CD8-positive, alpha-beta memory T cell (primary cell): ENCODE measurements at regions not wholly inside any gene's neighbourhood (a gene's known extent, or its start where the extent isn't known, plus 50 kb on each side); places are given as distances from the start of the nearest gene placed in this dataset.

Experiments used
- CTCF ChIA-PET: fragments of 350-600 bp; sonication (Branson Sonifier 250); formaldehyde crosslinking; loops from one replicate; lab custom pipeline; 2021; ENCODE audit warnings: antibody characterized with exemption; lab: Charles Lee
- POLR2A ChIA-PET: fragments of 350-600 bp; sonication (Branson Sonifier 250); formaldehyde crosslinking; loops from one replicate; lab custom pipeline; 2021; ENCODE audit warnings: antibody characterized with exemption; lab: Charles Lee
- DNase-seq, 5 donors: peaks; one replicate each; pipeline versions ENCODE4 v3.0.0 to v3.0.0-alpha.2; 2020 to 2022; ENCODE audit warnings: mixed read lengths in 1 of 5
- H3K27ac ChIP-seq: one replicate; pipeline ENCODE4 v1.7.0; 2013; ENCODE audit warnings: low read depth, mild to moderate bottlenecking, low read length, moderate library complexity
- H3K27me3 ChIP-seq: 2 replicates; pipeline ENCODE4 v1.7.0; 2013; ENCODE audit warnings: low read length, mild to moderate bottlenecking; ENCODE audit not compliant: insufficient read depth, poor library complexity, severe bottlenecking
- H3K36me3 ChIP-seq: 2 replicates; pipeline ENCODE4 v1.7.0; 2013; ENCODE audit warnings: mild to moderate bottlenecking, low read length, moderate library complexity; ENCODE audit not compliant: insufficient read depth
- H3K4me1 ChIP-seq: 2 replicates; pipeline ENCODE4 v1.7.0; 2013; ENCODE audit warnings: mild to moderate bottlenecking, low read length, moderate library complexity; ENCODE audit not compliant: insufficient read depth
- H3K4me3 ChIP-seq: 2 replicates; pipeline ENCODE4 v1.7.0; 2013; ENCODE audit warnings: mild to moderate bottlenecking, low read length
- H3K9me3 ChIP-seq: 2 replicates; pipeline ENCODE4 v1.7.0; 2013; ENCODE audit warnings: mild to moderate bottlenecking, low read length
- H3K27ac Mint-ChIP-seq, 8 donors: one replicate each; pipeline ENCODE4 v1.8.0; 2020 to 2021; ENCODE audit warnings: mixed read lengths in 8 of 8, mild to moderate bottlenecking in 6 of 8, inconsistent platforms in 3 of 8, moderate library complexity in 3 of 8
- H3K27me3 Mint-ChIP-seq, 2 donors: one replicate each; pipeline ENCODE4 v1.8.0; 2020 to 2021; ENCODE audit warnings: mixed read lengths in 2 of 2, mild to moderate bottlenecking in 1 of 2, moderate library complexity in 1 of 2
- H3K36me3 Mint-ChIP-seq, 3 donors: one replicate each; pipeline ENCODE4 v1.8.0; 2020 to 2021; ENCODE audit warnings: mixed read lengths in 3 of 3, inconsistent platforms in 1 of 3, mild to moderate bottlenecking in 1 of 3
- H3K4me1 Mint-ChIP-seq, 3 donors: one replicate each; pipeline ENCODE4 v1.8.0; 2020 to 2021; ENCODE audit warnings: mixed read lengths in 3 of 3, inconsistent platforms in 1 of 3, mild to moderate bottlenecking in 1 of 3
- H3K4me3 Mint-ChIP-seq, 7 donors: one replicate each; pipeline ENCODE4 v1.8.0; 2020 to 2021; ENCODE audit warnings: mixed read lengths in 7 of 7, mild to moderate bottlenecking in 6 of 7, moderate library complexity in 4 of 7, inconsistent platforms in 2 of 7
- H3K9me3 Mint-ChIP-seq, 5 donors: one replicate each; pipeline ENCODE4 v1.8.0; 2020 to 2022; ENCODE audit warnings: mixed read lengths in 5 of 5, mild to moderate bottlenecking in 3 of 5, moderate library complexity in 2 of 5, inconsistent platforms in 1 of 5

DNA sequence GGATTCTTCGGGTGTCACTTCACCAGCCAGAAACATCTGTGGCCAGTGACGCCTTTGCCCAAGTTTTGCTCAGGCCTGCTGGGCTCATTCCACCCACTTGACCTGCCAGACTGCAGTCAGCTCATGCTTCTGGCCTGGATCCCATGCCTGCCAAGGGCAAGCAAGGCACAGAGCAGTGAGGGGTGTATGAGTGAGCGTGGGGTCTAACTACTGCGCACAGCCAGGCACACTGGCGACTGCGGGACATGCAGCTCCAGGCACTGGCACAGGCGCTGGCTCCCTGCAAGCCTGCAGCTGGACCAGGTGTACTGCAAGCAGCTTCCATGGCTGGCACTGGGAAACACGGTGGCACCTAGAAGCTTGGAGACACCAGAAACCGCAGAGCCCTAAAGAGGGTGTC, 80.1 kb downstream of the MTERF1 start:
- H3K36me3 Mint-ChIP-seq, result peaks cover 0 to 6% (median 0%) of the 10 kb centered on the region in 3 donors
- no peaks in the 10 kb centered on the region for H3K27me3 Mint-ChIP-seq
- Histone ChIP-seq H3K27ac (no peak overlapping the region), H3K36me3 (no peaks in the 10 kb centered on the region), H3K4me3 (no peak overlapping the region), H3K27me3 (no peaks in the 10 kb centered on the region), H3K9me3 (no peaks in the 10 kb centered on the region), H3K4me1 (no peaks in the 10 kb centered on the region)
- H3K4me3 Mint-ChIP-seq, result no peak overlapping the region
- no peak for DNase-seq
- H3K9me3 Mint-ChIP-seq, result peaks cover 0 to 2% (median 0%) of the 10 kb centered on the region in 5 donors
- no peak overlapping the region for H3K27ac Mint-ChIP-seq
- no peaks in the 10 kb centered on the region for H3K4me1 Mint-ChIP-seq
- CTCF ChIA-PET, result no interaction called here
- POLR2A ChIA-PET, result no interaction called here

- ChIA-PET POLR2A (no interaction called here), CTCF (no interaction called here)
- Mint-ChIP-seq H3K36me3 (peaks cover 0 to 7% (median 0%) of the 10 kb centered on the region in 3 donors), H3K4me1 (no peaks in the 10 kb centered on the region), H3K27ac (no peak overlapping the region), H3K9me3 (peaks cover 0 to 2% (median 0%) of the 10 kb centered on the region in 5 donors), H3K4me3 (no peak overlapping the region), H3K27me3 (no peaks in the 10 kb centered on the region)
- Histone ChIP-seq H3K36me3 (no peaks in the 10 kb centered on the region), H3K4me3 (no peak overlapping the region), H3K27me3 (no peaks in the 10 kb centered on the region), H3K4me1 (no peaks in the 10 kb centered on the region), H3K27ac (no peak overlapping the region), H3K9me3 (no peaks in the 10 kb centered on the region)
- no peak for DNase-seq
These were observed 79.0 kb downstream of the MTERF1 start for GRCh38 chr7:91801331-91801983.

DNA sequence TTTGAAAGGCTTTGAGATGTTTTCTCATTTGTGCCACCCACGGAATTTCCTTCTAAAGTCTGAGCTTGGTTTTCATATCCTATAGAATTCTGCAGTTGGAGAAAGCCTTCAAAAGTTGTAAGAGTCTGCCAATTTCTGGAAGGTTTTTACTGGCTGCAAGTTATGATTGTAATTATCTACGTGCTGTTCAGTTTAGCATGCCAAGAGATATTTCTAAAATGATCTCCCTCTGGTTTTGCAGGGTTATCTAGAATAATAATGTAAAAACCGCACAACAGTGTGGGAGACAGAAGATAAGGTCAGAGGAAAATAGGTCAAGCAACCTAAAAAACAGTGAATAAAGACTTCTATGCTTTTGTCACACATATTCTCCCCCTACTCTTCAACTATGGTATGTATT, 69.3 kb downstream of the MTERF1 start:
- no peak overlapping the region for H3K27ac ChIP-seq
- no peak for DNase-seq
- no peak overlapping the region for H3K27ac Mint-ChIP-seq
- ChIA-PET POLR2A (no interaction called here), CTCF (no interaction called here)
- H3K4me3 ChIP-seq, result no peak overlapping the region
- H3K9me3 Mint-ChIP-seq, result peaks cover 0 to 13% (median 8%) of the 10 kb centered on the region in 5 donors
- no peaks in the 10 kb centered on the region for H3K4me1 Mint-ChIP-seq
- no peaks in the 10 kb centered on the region for H3K27me3 ChIP-seq
- H3K36me3 ChIP-seq, result no peaks in the 10 kb centered on the region
- no peak overlapping the region for H3K4me3 Mint-ChIP-seq
- peaks cover 0 to 14% (median 3%) of the 10 kb centered on the region in 3 donors for H3K36me3 Mint-ChIP-seq
- no peaks in the 10 kb centered on the region for H3K4me1 ChIP-seq
- H3K27me3 Mint-ChIP-seq, result peaks cover 0 to 1% of the 10 kb centered on the region in 2 donors
- no peaks in the 10 kb centered on the region for H3K9me3 ChIP-seq

- Histone ChIP-seq H3K4me3 (no peak overlapping the region), H3K9me3 (no peaks in the 10 kb centered on the region), H3K27ac (no peak overlapping the region), H3K27me3 (no peaks in the 10 kb centered on the region), H3K4me1 (no peaks in the 10 kb centered on the region), H3K36me3 (no peaks in the 10 kb centered on the region)
- POLR2A ChIA-PET, result no interaction called here
- peaks cover 0 to 16% (median 8%) of the 10 kb centered on the region in 5 donors for H3K9me3 Mint-ChIP-seq
- CTCF ChIA-PET, result no interaction called here
- no peaks in the 10 kb centered on the region for H3K4me1 Mint-ChIP-seq
- H3K4me3 Mint-ChIP-seq, result no peak overlapping the region
- H3K27me3 Mint-ChIP-seq, result peaks cover 0 to 1% of the 10 kb centered on the region in 2 donors
- DNase-seq, result no peak
- H3K27ac Mint-ChIP-seq, result no peak overlapping the region
- H3K36me3 Mint-ChIP-seq, result peaks cover 0 to 17% (median 3%) of the 10 kb centered on the region in 3 donors
These were observed 68.9 kb downstream of the MTERF1 start for GRCh38 chr7:91811641-91812040.

- no peaks in the 10 kb centered on the region for H3K27me3 ChIP-seq
- H3K27me3 Mint-ChIP-seq, result peaks cover 0 to 1% of the 10 kb centered on the region in 2 donors
These were observed 68.1 kb downstream of the MTERF1 start for GRCh38 chr7:91812388-91812787.

DNA sequence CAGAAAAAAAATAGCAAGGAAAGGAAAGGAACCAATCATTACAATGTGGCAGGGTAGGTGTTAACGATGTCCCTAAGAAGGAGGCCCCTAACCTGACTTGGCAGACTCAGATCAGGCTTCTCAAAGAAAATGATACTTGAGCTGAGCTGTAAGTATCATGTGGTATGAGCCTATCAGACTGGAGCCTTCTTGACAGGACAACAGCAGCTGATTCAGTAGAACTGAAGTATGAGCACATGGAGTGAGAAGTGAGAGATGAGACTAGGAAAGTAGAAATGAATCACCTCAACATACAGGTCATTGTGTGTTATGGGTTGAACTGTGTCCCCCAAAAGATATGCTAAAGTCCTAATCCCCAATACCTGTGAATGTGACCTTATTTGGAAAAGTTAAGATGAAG, 66.3 kb downstream of the MTERF1 start:
- Mint-ChIP-seq H3K27me3 (peaks cover 0 to 1% of the 10 kb centered on the region in 2 donors), H3K4me1 (no peaks in the 10 kb centered on the region), H3K9me3 (peaks cover 0 to 29% (median 13%) of the 10 kb centered on the region in 5 donors), H3K4me3 (no peak overlapping the region), H3K36me3 (peaks cover 0 to 18% (median 3%) of the 10 kb centered on the region in 3 donors), H3K27ac (no peak overlapping the region)
- Histone ChIP-seq H3K4me3 (no peak overlapping the region), H3K27ac (no peak overlapping the region), H3K9me3 (no peaks in the 10 kb centered on the region), H3K4me1 (no peaks in the 10 kb centered on the region), H3K36me3 (no peaks in the 10 kb centered on the region), H3K27me3 (no peaks in the 10 kb centered on the region)
- ChIA-PET CTCF (no interaction called here), POLR2A (no interaction called here)
- DNase-seq, result no peak

More at GRCh38 chr7:91812388-91812787, 68.1 kb downstream of the MTERF1 start:
- no peak overlapping the region for H3K4me3 Mint-ChIP-seq
- no peak overlapping the region for H3K4me3 ChIP-seq
- H3K9me3 ChIP-seq, result no peaks in the 10 kb centered on the region
- no peak overlapping the region for H3K27ac Mint-ChIP-seq
- peaks cover 0 to 20% (median 9%) of the 10 kb centered on the region in 5 donors for H3K9me3 Mint-ChIP-seq
- H3K4me1 Mint-ChIP-seq, result no peaks in the 10 kb centered on the region
- H3K4me1 ChIP-seq, result no peaks in the 10 kb centered on the region
- no peak for DNase-seq
- peaks cover 0 to 22% (median 3%) of the 10 kb centered on the region in 3 donors for H3K36me3 Mint-ChIP-seq
- no peaks in the 10 kb centered on the region for H3K36me3 ChIP-seq
- ChIA-PET CTCF (no interaction called here), POLR2A (no interaction called here)
- no peak overlapping the region for H3K27ac ChIP-seq
